Pons (tissue), 1 donor: ENCODE measurements at regions not wholly inside any gene's neighbourhood (a gene's known extent, or its start where the extent isn't known, plus 50 kb on each side); places are given as distances from the start of the nearest gene placed in this dataset.

Experiments
- DNase-seq: peaks from one replicate; pipeline ENCODE4 v3.0.0-alpha.2; 2016; ENCODE audit warnings: low spot score

- DNase-seq = peak; percentile 28
Observed at GRCh38 chr12:81809829-81810595, 50.9 kb upstream of the PPFIA2 start.

DNA sequence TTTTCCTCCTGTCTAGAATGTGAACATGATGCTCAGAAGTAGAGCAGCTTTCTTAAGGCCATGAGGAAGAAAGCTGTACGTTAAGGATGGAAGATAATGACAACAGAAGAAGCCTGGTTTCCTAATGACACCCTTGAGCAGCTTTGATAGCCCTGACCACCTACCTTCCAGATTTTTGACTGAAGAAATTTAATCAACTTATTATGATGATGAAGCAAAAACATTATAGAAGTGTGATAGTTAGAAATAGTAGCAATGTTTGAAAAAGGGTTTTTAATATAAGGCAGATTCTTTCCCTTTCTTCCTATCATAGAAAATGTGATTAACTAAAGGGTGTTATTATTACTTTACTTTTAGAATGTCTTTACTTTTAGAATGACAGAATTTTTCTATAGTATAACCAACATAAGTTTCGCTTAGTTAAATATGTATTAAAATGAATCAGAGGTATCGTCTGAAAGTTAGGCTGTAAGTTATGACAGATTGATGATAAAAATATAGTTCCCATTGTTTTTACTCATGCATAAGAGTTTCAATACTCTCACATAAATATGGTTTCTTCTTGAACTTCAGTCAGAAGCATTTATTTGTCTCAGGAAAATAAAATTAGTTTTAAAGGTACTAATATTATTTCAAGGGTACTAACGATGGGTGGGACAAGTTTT lies 50.1 kb upstream of the PPFIA2 start:
- no peak for DNase-seq
